Kidney glomerular epithelial cell (primary cell): ENCODE measurements at regions not wholly inside any gene's neighbourhood (a gene's known extent, or its start where the extent isn't known, plus 50 kb on each side); places are given as distances from the start of the nearest gene placed in this dataset.
"Not testable (repeated sequence)": the region's sequence is repeated elsewhere in the genome, so short reads cannot be mapped to it uniquely, and the experiment has no call there.

ENCODE experiments used
- DNase-seq: peaks from one replicate; lab custom pipeline; 2025; lab: John Stamatoyannopoulos, UW

DNA sequence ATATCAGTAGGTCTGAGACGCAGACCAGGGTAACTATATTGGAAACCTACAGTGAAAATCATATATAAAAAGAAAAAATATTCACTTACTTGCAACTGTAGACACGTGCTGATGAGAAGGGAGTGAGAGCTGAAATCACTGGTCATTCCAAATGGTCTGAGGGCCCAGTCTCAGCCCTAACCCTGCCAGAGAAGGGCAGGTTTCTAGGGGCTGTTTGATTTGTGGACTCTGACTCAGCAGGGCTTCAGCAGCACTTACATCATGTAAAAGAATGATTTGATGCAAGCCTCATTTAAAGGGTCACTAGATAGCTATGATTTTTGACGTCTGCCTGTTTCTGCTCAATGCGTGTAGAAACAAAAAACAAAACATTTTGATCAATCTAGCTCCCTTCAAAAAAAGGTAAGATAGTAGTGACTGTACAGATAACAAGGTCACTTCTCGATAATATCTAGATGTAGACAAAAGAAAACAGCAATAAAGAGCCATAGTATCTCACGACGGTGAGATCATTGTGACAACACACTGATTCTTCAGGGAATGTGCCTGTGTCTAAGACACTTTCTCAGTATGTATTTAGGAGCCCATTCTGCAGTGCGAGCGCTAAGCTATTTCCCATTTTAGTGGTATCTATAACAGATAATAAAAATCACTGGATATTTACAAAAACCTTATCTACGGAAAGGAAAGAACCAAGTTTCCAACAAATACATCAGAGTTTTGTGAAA, 307.2 kb downstream of the HIVEP2 start:
- DNase-seq: no peak

DNA sequence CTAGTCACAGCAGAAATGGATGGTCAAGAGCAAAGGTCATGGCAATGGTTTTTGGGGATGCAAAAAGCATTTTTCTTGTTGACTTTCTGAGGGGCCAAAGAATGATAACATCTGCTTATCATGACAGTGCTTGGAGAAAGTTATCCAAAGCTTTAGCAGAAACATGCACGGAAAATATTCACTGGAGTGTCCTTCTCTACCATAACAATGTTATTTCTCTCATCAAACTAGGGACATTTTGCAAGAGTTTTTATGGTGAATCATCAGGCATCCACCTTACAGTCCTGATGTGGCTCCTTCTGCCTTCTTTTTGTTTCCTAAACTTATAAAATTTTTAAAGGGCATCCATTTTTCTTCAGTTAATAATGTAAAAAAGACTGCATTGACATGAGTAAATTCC, 302.3 kb downstream of the HIVEP2 start:
- DNase-seq: no peak

DNA sequence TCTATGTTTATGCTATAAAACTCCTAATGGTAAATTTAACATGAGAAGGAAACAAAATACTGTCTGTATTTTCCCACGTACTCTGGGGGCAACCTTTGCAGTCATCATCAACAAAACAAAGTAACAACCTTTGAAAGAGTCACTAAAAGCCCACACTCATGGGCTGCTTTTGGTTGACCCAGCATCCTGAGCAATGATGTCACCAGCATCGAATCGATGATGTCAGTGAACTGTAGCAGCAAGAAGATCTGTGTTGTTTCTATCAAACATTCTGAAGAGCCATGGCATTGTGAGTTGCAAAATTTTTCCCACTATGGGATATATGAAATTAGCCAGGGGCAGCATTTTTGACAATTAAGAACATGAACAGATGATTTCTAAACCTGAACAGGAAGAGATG, 300.1 kb downstream of the HIVEP2 start:
- no peak for DNase-seq

DNA sequence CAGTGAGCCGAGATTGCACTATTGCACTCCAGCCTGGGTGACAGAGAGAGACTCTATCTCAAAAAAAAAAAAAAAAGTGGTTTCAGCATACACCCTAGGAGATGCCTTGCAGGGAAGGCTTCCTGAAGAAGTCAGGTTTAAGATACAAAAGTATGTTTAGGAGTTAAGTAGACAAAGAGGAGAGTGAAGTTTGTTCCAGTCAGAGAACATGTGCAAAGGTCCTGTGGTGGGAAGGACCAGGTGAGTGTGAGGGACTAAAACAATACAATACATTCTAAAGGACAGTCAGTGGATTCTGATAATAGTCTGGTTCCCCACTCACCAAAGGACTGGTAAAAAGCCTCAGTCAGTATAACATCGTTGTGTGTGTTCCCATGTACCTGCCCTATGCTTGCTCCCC, 299.3 kb downstream of the HIVEP2 start:
- DNase-seq: no peak

DNA sequence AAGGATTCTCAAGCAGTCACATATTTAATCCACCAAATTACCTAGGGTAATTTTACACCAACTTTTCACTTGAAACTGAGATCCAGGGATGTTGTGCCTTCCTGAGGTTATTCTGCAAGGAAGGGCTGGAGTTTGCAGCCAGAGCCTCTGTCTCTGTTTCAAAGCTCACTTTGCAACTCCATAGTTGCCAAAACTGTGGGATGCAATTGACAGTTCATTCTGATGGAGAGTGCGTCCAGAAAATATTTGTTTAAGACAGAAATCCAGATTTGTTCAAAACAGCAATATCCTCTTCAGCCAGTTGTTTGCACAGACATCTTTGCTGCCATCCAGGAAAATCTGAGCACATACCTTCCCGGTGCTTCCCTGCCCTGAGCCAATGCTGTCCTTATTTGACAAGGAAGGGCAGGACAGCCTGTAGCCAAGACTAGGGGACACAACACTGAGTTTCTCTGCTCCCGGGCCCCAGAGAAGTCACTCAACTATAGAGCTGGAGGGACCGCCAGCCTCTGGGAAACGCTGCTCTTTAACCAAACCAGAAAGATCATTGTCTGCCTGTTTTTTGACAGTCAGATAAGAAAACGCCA, 297.4 kb downstream of the HIVEP2 start:
- DNase-seq: no peak

DNA sequence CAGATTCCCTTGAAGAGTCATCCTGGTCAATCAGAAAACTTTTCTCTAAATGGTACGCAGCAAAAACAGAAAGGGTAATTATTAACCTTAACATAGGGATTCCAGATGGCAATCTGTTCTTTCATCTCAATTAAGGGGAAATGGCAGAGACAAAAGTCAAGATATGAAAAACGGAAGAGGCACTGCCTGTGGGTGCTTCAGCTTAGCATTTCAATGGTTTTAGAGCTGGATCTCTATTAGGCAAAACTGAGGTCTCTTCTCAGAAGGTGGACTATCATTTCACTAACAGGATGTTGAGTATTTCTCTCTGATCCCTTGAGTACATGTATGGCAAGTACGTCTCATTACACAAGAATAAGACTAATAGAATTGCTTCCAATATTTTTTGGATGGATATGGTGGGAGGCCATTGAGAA, 296.9 kb downstream of the HIVEP2 start:
- peak; percentile 7 for DNase-seq

DNA sequence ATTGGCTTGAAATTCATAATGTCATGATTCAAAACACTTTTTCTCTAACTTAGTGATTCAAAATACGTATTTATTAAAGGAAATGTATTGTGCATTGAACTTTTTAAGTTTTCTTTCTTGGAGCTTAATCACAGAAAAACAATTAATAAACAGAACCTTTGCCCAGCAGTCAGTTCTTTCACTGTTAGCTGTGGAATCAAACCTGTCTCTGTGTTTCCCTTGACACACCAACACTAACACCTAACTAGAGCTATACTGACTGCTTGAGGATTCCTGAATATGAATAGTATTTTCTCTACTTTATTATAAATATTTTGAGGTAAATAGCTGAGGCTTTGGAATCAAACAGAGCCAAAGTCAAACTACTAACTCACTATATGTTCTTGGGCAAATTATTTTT, 296.4 kb downstream of the HIVEP2 start:
- no peak for DNase-seq

GRCh38 chr6:142649438-142650234, 295.3 kb downstream of the HIVEP2 start:
- not testable (repeated sequence) for DNase-seq

- no peak for DNase-seq
Observed at GRCh38 chr6:142651384-142651783, 293.6 kb downstream of the HIVEP2 start.

GRCh38 chr6:142653710-142654420, 291.1 kb downstream of the HIVEP2 start:
- DNase-seq: no peak

DNA sequence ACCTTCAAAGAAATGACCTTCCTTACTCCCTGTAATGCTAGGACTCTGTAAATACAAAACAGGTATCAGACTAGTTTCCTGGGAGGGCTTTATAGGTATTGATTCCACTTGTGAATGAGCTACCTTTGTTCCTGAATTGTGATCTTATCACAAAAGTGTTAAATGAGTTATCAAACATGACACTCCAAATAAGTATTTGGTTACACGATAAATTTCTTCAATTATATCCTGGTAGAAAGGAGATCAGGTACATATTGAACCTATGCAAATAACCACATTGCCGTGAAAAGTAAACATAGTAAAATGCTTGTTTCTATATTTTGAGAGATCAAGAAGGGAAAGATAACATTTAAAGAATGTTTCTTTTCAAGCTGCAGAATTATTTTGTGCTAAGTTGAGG, 285.3 kb downstream of the HIVEP2 start:
- no peak for DNase-seq

GRCh38 chr6:142665393-142665792, 279.6 kb downstream of the HIVEP2 start:
- DNase-seq: no peak

DNA sequence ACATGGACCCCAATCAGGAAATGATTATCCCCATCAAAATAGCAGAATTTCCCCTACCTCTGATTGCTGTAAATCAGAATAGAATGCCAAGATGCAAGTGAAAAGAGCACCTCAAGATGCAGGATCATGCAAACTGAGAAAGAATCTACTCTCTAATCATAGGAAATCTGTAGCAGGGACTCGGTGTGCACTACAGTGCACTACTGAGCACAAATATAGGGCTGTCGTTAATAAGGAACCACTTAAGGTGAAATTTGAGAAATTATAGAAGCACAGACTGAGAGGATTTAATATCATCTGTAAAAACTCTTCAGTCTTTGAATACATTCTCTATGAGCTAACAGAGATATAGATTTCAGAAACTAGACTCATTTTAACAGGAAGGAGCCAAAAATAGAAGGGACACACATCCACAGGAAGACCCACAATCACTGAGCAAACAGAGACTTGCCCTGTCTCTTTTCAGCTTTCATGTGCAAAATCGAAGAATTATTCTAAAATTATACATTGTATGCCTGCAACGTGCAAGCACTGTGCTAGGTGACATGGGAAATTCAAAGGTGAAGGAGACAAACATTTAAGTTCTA, 278.3 kb downstream of the HIVEP2 start:
- DNase-seq: no peak

DNA sequence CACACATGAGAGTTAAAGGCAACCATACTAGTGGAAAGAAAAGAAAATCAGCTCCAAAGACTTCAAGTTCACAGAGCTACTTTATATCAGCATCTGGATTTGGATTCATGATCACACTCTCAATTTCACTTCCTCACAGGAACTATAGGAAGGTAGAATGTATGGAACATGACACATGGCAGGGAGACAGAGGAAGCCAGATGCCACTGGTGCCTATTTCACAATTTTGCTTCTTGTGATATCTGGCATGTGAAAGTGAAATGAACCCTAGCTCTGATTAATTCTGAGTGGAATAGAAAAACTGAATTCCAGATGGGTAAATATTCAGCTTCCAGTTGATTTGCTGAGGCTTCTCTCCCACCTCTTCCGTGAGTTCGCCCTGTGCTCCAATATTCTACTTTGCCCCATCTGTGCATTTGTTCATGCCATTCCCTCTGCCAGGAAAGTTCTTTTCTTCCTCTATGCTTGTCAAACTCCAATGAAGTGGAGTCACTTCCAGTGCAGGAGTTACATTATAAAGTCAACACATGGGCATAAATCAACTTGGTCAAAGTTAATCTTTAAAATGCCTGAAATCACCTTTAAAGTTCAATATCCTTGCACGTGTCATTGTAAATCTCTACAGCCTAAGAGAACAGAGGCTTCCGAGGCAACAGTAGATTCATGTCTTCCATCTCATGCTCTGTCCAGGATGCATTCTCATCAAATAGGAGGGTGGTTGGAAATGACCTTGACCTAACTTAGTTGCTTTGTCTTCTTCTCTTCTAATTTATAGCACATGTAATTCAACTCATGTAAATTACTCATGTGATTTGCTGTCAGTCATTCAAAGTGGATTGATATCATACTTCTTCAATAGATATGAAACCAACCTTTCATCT, 275.3 kb downstream of the HIVEP2 start:
- DNase-seq: no peak

- no peak for DNase-seq
Observed at GRCh38 chr6:142671791-142672190, 273.2 kb downstream of the HIVEP2 start.

DNA sequence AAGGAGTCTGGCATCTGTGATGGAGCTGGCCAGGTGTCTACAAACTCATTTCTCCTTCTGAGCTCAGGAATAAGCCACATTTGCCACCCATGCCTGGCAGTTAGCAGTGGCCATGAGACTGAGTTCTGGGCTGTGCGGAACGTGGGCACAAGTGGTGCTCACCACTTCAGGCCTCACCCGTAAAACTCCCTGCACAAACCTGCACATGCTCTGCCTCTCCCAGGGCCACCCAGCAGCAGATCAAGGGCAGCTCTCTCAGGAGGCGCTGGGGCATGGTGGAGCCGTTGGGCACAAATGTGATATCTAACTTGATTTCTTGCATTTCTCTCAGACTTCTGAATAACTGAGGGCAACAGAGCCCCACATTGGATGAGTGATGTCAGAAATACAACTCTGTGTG, 269.5 kb downstream of the HIVEP2 start:
- DNase-seq: no peak

GRCh38 chr6:142676027-142676443, 268.9 kb downstream of the HIVEP2 start:
- no peak for DNase-seq

GRCh38 chr6:142676647-142677192, 268.3 kb downstream of the HIVEP2 start:
- no peak for DNase-seq

- no peak for DNase-seq
Observed at GRCh38 chr6:142679907-142680700, 264.9 kb downstream of the HIVEP2 start.

GRCh38 chr6:142681099-142681498, 263.9 kb downstream of the HIVEP2 start:
- DNase-seq: no peak
